Hepatocyte (in vitro differentiated cells): ENCODE measurements at regions not wholly inside any gene's neighbourhood (a gene's known extent, or its start where the extent isn't known, plus 50 kb on each side); places are given as distances from the start of the nearest gene placed in this dataset.

ENCODE experiments used
- DNase-seq: peaks from one replicate; pipeline ENCODE4 v3.0.0-alpha.2; 2016; ENCODE audit warnings: low spot score
- H2AFZ ChIP-seq: fragments of 200-600 bp; sonication (generic); 2 replicates; pipeline ENCODE4 v1.6.0; 2016; ENCODE audit warnings: antibody characterized with exemption, mild to moderate bottlenecking
- H3K27ac ChIP-seq: fragments of 200-600 bp; sonication (generic); 2 replicates; pipeline ENCODE4 v1.5.1; 2016; ENCODE audit warnings: mild to moderate bottlenecking
- H3K27me3 ChIP-seq: fragments of 200-600 bp; sonication (generic); 2 replicates; pipeline ENCODE4 v1.6.1; 2016
- H3K36me3 ChIP-seq: fragments of 200-600 bp; sonication (generic); replicated peaks from 2 replicates; pipeline ENCODE4 v1.5.1; 2016; ENCODE audit warnings: low read depth; ENCODE audit not compliant: insufficient read depth
- H3K4me1 ChIP-seq: fragments of 200-600 bp; sonication (generic); 2 replicates; pipeline ENCODE4 v1.5.1; 2016; ENCODE audit warnings: mild to moderate bottlenecking, moderate library complexity; ENCODE audit not compliant: insufficient read depth
- H3K4me2 ChIP-seq: fragments of 200-600 bp; sonication (generic); 2 replicates; pipeline ENCODE4 v1.6.0; 2016
- H3K4me3 ChIP-seq: fragments of 200-600 bp; sonication (generic); 2 replicates; pipeline ENCODE4 v1.5.1; 2016; ENCODE audit warnings: mild to moderate bottlenecking
- H3K79me2 ChIP-seq: fragments of 200-600 bp; sonication (generic); 2 replicates; pipeline ENCODE4 v1.6.0; 2017; ENCODE audit warnings: mild to moderate bottlenecking
- H3K9me2 ChIP-seq: fragments of 200-600 bp; sonication (generic); replicated peaks from 2 replicates; pipeline ENCODE4 v1.6.0; 2017; ENCODE audit warnings: mild to moderate bottlenecking; ENCODE audit not compliant: insufficient read depth
- H3K9me3 ChIP-seq: fragments of 200-600 bp; sonication (generic); 2 replicates; pipeline ENCODE4 v1.5.1; 2016; ENCODE audit warnings: low read depth, mild to moderate bottlenecking
- H4K20me1 ChIP-seq: fragments of 200-600 bp; sonication (generic); 2 replicates; pipeline ENCODE4 v1.6.0; 2016; ENCODE audit warnings: mild to moderate bottlenecking; ENCODE audit not compliant: insufficient read depth, poor library complexity, severe bottlenecking
- EZH2 ChIP-seq: fragments of 200-600 bp; sonication (generic); IDR thresholded peaks from 2 replicates; pipeline ENCODE4 v1.6.1; 2016; ENCODE audit warnings: antibody characterized with exemption, mild to moderate bottlenecking, borderline replicate concordance
- EZH2phosphoT487 ChIP-seq: fragments of 200-600 bp; sonication (generic); IDR thresholded peaks from one replicate; pipeline ENCODE4 v1.6.1; 2018; ENCODE audit warnings: antibody characterized with exemption, mild to moderate bottlenecking, low read depth, moderate library complexity; ENCODE audit not compliant: unreplicated experiment, severe bottlenecking
- WGBS: methylation state at CpG from one replicate; pipeline ENCODE4 v1.1.6; 2016; ENCODE audit warnings: low lambda C conversion rate; ENCODE audit errors: missing lambda C conversion rate; 5-methylcytosine and 5-hydroxymethylcytosine counted together
- TF ChIP-seq, protein P1 (sequence below): fragments of 200-600 bp; sonication (generic); IDR thresholded peaks from 2 replicates; pipeline ENCODE4 v1.5.1; 2016; ENCODE audit warnings: antibody characterized with exemption, mild to moderate bottlenecking; ENCODE audit not compliant: poor library complexity

DNA sequence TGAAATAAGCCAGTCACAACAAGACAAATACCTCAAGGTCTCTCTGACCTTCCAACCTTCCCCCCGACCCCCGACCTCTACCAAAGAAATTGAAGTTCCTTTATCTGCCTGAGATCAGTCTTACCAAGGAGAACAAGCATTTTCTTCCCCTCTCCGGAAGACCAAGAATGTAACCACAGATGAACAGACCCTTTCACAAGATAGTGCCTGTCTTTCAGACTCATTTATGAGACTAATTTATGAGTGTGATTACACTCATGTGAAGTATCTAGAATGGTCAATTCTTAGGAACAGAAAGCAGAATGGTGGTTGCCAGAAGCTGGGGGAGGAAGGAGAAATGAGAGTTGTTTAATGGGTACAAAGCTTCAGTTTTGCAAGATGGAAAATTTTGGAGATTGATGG lies 108.9 kb upstream of the MKLN1 start:
- Histone ChIP-seq H3K4me3 (no peak overlapping the region), H3K79me2 (no peaks in the 10 kb centered on the region), H3K9me2 (no peaks in the 10 kb centered on the region), H2AFZ (no peak overlapping the region), H3K9me3 (no peaks in the 10 kb centered on the region), H4K20me1 (no peaks in the 10 kb centered on the region), H3K27ac (no peak overlapping the region), H3K4me1 (peaks cover 10% of the 10 kb centered on the region), H3K4me2 (no peak overlapping the region), H3K36me3 (no peaks in the 10 kb centered on the region), H3K27me3 (no peaks in the 10 kb centered on the region)
- TF ChIP-seq, protein P1, sequence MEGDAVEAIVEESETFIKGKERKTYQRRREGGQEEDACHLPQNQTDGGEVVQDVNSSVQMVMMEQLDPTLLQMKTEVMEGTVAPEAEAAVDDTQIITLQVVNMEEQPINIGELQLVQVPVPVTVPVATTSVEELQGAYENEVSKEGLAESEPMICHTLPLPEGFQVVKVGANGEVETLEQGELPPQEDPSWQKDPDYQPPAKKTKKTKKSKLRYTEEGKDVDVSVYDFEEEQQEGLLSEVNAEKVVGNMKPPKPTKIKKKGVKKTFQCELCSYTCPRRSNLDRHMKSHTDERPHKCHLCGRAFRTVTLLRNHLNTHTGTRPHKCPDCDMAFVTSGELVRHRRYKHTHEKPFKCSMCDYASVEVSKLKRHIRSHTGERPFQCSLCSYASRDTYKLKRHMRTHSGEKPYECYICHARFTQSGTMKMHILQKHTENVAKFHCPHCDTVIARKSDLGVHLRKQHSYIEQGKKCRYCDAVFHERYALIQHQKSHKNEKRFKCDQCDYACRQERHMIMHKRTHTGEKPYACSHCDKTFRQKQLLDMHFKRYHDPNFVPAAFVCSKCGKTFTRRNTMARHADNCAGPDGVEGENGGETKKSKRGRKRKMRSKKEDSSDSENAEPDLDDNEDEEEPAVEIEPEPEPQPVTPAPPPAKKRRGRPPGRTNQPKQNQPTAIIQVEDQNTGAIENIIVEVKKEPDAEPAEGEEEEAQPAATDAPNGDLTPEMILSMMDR: no peak
- TF ChIP-seq EZH2 (no peak), EZH2phosphoT487 (no peak)
- WGBS: 49% methylated on average over 3 of the region's 3 CpGs
- DNase-seq: no peak

DNA sequence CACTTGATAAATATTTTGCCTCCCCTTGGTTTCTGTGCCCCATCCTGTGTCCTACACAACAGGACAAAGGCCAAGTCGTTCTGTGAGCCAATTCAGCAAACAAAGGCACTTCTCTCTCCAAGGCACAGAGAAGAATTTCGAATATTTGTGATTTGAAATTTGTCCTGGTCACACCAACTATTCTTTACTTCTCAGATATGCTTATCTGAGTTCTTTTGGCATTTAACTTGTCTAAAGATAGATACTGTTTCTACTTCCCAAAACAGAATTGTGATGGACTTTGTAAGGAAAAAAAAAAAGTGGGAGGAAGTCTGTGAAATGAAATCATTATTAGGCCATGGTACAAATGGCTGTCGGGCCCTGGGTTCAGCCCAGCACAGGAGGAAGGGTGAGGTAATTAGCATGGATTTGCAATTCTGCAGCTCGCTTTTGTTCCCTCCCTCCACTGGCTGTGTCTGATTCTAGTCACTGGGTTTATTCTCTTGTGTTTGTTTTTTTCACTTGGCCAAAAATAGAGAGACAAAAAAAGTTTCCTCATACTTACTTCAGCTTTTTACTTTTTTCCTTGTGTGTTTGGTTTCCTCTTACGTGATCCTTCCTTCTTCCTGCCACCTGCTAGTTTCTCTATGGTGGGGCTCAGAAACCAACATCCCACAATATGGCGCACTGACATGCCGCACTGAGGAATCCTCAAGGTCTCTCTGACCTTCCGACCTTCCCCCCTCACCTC lies 108.2 kb upstream of the MKLN1 start:
- Histone ChIP-seq H3K27me3 (no peaks in the 10 kb centered on the region), H3K79me2 (no peaks in the 10 kb centered on the region), H4K20me1 (no peaks in the 10 kb centered on the region), H3K4me1 (peaks cover 10% of the 10 kb centered on the region), H3K27ac (peak overlapping the region; percentile 55), H3K9me3 (no peaks in the 10 kb centered on the region), H3K4me2 (no peak overlapping the region), H3K36me3 (no peaks in the 10 kb centered on the region), H3K4me3 (no peak overlapping the region), H2AFZ (no peak overlapping the region), H3K9me2 (no peaks in the 10 kb centered on the region)
- DNase-seq: no peak
- TF ChIP-seq, protein P1: no peak
- TF ChIP-seq EZH2phosphoT487 (no peak), EZH2 (no peak)
- 55% methylated on average over 8 of the region's 8 CpGs for WGBS

DNA sequence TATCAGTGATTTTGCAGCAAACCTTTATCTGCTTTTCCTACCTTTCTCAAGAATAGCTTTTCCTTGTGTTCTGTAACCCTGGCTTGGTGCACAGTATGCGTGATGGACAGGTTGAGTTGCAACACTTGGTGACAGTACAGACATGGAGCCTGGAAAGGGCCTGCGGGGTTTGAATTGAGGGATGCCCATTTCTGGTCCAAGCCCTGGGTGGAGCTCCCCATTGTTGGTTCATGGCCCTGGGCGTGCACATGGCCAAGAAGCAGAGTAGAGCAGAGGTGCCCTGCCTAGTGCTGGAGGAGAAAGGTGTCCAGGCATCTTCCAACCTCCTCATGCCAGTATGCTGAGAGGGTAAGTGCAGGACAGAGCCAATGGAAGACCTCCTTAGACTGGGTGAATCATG lies 106.6 kb upstream of the MKLN1 start:
- Histone ChIP-seq H3K36me3 (no peaks in the 10 kb centered on the region), H3K4me1 (peaks cover 21% of the 10 kb centered on the region), H3K4me3 (no peak overlapping the region), H3K79me2 (no peaks in the 10 kb centered on the region), H3K4me2 (no peak overlapping the region), H2AFZ (no peak overlapping the region), H3K9me2 (no peaks in the 10 kb centered on the region), H3K27me3 (no peaks in the 10 kb centered on the region), H4K20me1 (no peaks in the 10 kb centered on the region), H3K27ac (no peak overlapping the region), H3K9me3 (no peaks in the 10 kb centered on the region)
- no peak for DNase-seq
- TF ChIP-seq EZH2phosphoT487: no peak
- no peak for TF ChIP-seq EZH2
- TF ChIP-seq, protein P1: no peak
- 90% methylated on average over 3 of the region's 3 CpGs for WGBS
